Neutrophil (primary cell): ENCODE measurements at regions not wholly inside any gene's neighbourhood (a gene's known extent, or its start where the extent isn't known, plus 50 kb on each side); places are given as distances from the start of the nearest gene placed in this dataset.
"Not testable (repeated sequence)": the region's sequence is repeated elsewhere in the genome, so short reads cannot be mapped to it uniquely, and the experiment has no call there.

ENCODE experiments used
- H3K27ac ChIP-seq: fragments of 200-600 bp; sonication (generic); 2 replicates; pipeline ENCODE4 v1.5.1; 2016; ENCODE audit warnings: mild to moderate bottlenecking, moderate library complexity
- H3K27me3 ChIP-seq: fragments of 200-600 bp; sonication (generic); 2 replicates; pipeline ENCODE4 v1.6.0; 2016; ENCODE audit warnings: mild to moderate bottlenecking
- H3K36me3 ChIP-seq: fragments of 200-600 bp; sonication (generic); 2 replicates; pipeline ENCODE4 v1.5.1; 2017
- H3K4me1 ChIP-seq, 2 experiments: fragments of 200-600 bp in 1 of 2; sonication (generic) in 1 of 2; 1 replicate in 1 of 2; 2 replicates in 1 of 2; pipeline versions ENCODE4 v1.5.1 to v1.6.1; 2013 to 2016; ENCODE audit warnings: low read depth in 1 of 2, low read length in 1 of 2, mild to moderate bottlenecking in 1 of 2, moderate library complexity in 1 of 2; ENCODE audit not compliant: control insufficient read depth in 1 of 2, insufficient read depth in 1 of 2
- H3K4me3 ChIP-seq, 2 experiments: fragments of 200-600 bp in 1 of 2; sonication (generic) in 1 of 2; 1 replicate in 1 of 2; 2 replicates in 1 of 2; pipeline ENCODE4 v1.5.1; 2013 to 2016; ENCODE audit warnings: low read depth in 1 of 2, low read length in 1 of 2, mild to moderate bottlenecking in 1 of 2, moderate library complexity in 1 of 2
- H3K9me3 ChIP-seq: fragments of 200-600 bp; sonication (generic); 2 replicates; pipeline ENCODE4 v1.5.1; 2016
- TF ChIP-seq, protein P1 (sequence below): fragments of 200-600 bp; sonication (generic); IDR thresholded peaks from 2 replicates; pipeline ENCODE4 v1.5.1; 2016; ENCODE audit warnings: antibody characterized with exemption

DNA sequence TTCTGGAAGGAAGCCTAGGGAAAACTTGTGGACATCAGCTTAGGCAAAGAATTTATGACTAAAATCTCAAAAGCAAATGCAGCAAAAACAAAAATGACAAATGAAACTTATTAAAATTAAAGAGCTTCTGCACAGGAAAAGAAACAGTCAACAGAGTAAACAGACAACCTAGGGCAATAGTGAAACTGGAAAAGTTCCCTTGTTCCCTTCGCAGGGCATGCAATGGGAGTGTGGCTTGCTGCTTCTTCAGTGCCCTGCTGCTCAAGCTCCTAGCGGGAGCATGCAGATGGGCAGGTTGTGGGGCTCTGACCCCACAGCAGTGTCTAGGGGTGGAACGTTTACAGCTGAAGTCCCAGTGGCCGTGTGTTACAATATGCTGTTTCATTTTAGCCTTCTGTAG is 1797.4 kb downstream of the NCAM2 start:
- Histone ChIP-seq H3K4me3 (no peak overlapping the region), H3K27ac (no peak overlapping the region), H3K36me3 (no peaks in the 10 kb centered on the region), H3K27me3 (no peaks in the 10 kb centered on the region), H3K9me3 (no peaks in the 10 kb centered on the region), H3K4me1 (no peaks in the 10 kb centered on the region)
- TF ChIP-seq, protein P1, sequence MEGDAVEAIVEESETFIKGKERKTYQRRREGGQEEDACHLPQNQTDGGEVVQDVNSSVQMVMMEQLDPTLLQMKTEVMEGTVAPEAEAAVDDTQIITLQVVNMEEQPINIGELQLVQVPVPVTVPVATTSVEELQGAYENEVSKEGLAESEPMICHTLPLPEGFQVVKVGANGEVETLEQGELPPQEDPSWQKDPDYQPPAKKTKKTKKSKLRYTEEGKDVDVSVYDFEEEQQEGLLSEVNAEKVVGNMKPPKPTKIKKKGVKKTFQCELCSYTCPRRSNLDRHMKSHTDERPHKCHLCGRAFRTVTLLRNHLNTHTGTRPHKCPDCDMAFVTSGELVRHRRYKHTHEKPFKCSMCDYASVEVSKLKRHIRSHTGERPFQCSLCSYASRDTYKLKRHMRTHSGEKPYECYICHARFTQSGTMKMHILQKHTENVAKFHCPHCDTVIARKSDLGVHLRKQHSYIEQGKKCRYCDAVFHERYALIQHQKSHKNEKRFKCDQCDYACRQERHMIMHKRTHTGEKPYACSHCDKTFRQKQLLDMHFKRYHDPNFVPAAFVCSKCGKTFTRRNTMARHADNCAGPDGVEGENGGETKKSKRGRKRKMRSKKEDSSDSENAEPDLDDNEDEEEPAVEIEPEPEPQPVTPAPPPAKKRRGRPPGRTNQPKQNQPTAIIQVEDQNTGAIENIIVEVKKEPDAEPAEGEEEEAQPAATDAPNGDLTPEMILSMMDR = no peak

DNA sequence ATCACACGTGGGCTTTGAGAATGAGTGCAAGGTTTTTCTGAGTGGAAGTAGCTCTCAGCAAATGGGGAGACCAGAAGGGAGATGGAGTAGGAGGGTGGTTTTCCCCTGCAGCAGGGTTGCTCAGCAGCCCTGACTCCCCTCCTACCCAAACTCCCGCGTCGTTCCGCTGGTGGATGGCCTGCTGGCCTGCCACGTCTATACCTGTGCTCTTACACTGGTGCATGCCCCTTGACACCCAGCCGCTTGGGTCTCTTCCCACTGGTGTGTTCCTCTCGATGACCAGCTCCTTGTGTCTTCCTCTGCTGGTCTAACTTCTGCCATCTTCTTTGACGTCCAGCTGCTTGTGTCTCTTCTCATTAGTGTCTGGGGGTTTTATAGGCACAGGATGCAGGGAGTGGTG is 1797.9 kb downstream of the NCAM2 start:
- TF ChIP-seq, protein P1 = no peak
- Histone ChIP-seq H3K4me1 (no peaks in the 10 kb centered on the region), H3K27ac (no peak overlapping the region), H3K9me3 (no peaks in the 10 kb centered on the region), H3K27me3 (no peaks in the 10 kb centered on the region), H3K4me3 (no peak overlapping the region), H3K36me3 (no peaks in the 10 kb centered on the region)

DNA sequence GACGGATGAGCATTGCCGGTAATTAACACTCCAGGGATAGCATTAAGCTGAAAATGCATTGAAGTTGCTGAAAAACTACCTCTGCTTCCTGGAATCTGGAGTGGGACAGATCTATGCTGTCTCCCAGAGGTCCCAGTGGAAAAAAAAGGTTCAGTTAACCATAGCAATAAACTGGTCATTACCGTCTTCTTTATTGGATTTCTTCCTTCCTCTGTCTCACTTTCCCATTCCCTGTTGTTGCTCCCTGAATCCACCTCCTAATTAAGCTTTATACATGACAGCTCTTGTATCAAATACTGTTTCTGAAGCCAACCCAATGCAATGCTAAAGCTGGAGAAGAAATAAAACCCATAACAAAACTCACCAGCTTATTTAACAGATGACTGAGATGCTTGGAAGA is 1805.9 kb downstream of the NCAM2 start:
- Histone ChIP-seq H3K27ac (no peak overlapping the region), H3K4me3 (no peak overlapping the region)

DNA sequence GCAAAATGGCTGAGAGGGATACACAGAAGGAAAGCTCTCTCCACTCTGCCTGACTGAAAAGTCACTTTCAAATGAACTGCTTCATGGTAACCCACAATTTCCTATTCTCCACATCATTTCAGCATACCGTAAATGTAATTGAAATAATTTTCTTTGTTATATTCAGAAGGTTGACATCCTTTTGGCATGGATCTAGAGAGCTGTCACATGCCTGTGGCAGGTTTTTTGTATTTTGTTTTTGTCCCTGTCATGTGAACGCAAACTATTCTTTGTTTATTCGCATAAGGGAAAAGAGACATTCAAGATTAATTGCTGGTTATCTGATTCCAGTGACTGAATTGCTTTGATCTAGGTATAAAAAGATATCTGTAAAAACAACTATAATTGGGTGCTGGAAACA is 1808.1 kb downstream of the NCAM2 start:
- Histone ChIP-seq H3K27me3 (no peaks in the 10 kb centered on the region), H3K4me1 (no peaks in the 10 kb centered on the region), H3K27ac (no peak overlapping the region), H3K9me3 (no peaks in the 10 kb centered on the region), H3K4me3 (no peak overlapping the region), H3K36me3 (no peaks in the 10 kb centered on the region)
- TF ChIP-seq, protein P1 = no peak

More for the DNA sequence above, 1805.9 kb downstream of the NCAM2 start:
- Histone ChIP-seq H3K9me3 (no peaks in the 10 kb centered on the region), H3K36me3 (no peaks in the 10 kb centered on the region), H3K27me3 (no peaks in the 10 kb centered on the region), H3K4me1 (no peaks in the 10 kb centered on the region)
- TF ChIP-seq, protein P1 = no peak

DNA sequence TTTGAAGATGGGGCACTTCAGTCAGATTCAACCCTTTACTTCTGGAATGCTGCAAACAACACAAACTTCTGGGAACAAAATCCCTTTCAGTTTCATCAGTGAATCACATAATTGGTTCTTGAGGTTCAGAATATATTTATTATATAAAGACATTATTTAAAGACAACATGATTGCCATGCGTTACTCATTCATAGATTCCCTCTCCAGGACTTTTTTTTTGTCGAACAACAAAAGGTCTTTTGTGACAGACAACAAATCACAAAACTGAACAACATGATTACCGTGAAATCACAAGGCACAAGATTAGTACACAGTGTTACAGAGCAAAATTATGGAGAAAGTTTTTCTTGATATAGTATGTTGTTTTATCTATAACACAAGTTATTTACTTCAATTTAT is 1815.0 kb downstream of the NCAM2 start:
- Histone ChIP-seq H3K27me3 (no peaks in the 10 kb centered on the region), H3K9me3 (no peaks in the 10 kb centered on the region), H3K4me3 (no peak overlapping the region), H3K27ac (no peak overlapping the region), H3K4me1 (no peaks in the 10 kb centered on the region), H3K36me3 (no peaks in the 10 kb centered on the region)
- TF ChIP-seq, protein P1 = no peak

DNA sequence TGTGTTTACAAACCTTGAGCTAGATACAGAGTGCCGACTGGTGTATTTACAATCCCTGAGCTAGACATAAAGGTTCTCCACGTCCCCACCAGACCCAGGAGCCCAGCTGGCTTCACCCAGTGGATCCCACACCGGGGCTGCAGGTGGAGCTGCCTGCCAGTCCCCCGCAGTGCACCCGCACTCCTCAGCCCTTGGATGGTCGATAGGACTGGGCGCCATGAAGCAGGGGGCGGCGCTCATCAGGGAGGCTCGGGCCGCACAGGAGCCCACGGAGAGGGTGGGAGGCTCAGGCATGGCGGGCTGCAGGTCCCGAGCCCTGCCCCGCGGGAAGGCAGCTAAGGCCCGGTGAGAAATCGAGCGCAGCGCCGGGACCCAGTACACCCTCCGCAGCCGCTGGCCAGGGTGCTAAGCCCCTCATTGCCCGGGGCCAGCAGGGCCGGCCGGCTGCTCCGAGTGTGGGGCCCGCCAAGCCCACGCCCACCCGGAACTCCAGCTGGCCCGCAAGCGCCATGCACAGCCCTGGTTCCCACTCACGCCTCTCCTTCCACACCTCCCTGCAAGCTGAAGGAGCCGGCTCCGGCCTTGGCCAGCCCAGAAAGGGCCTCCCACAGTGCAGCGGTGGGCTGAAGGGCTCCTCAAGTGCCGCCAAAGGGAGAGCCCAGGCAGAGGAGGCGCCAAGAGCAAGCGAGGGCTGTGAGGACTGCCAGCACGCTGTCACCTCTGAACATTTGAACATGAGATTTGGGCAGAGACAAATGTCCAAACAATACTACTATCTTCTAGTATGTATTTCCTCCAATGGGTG is 1820.7 kb downstream of the NCAM2 start:
- H3K4me3 ChIP-seq, H3K27ac ChIP-seq, H3K9me3 ChIP-seq, H3K4me1 ChIP-seq, H3K36me3 ChIP-seq, H3K27me3 ChIP-seq: not testable (repeated sequence)
